Lower lobe of right lung (tissue), 2 donors: ENCODE measurements at regions not wholly inside any gene's neighbourhood (a gene's known extent, or its start where the extent isn't known, plus 50 kb on each side); places are given as distances from the start of the nearest gene placed in this dataset.

Experiments used
- ATAC-seq, 2 donors: fragments of 200-7000 bp; cut with Tn5 transposase; one replicate each; pipeline ENCODE4 v1.9.1; 2020 to 2022; ENCODE audit warnings: mild to moderate bottlenecking in 2 of 2, moderate library complexity in 2 of 2
- DNase-seq: peaks from one replicate; pipeline ENCODE4 v3.0.0-alpha.2; 2020
- H3K27ac ChIP-seq: fragments of 200-600 bp; one replicate; pipeline ENCODE4 v1.8.0; 2022
- H3K27me3 ChIP-seq: fragments of 200-600 bp; one replicate; pipeline ENCODE4 v1.8.0; 2022; ENCODE audit warnings: low read depth
- H3K36me3 ChIP-seq: fragments of 200-600 bp; one replicate; pipeline ENCODE4 v1.8.0; 2022; ENCODE audit warnings: mild to moderate bottlenecking
- H3K4me1 ChIP-seq: fragments of 200-600 bp; one replicate; pipeline ENCODE4 v1.8.0; 2022
- H3K4me3 ChIP-seq: fragments of 200-600 bp; one replicate; pipeline ENCODE4 v1.8.0; 2022; ENCODE audit warnings: mild to moderate bottlenecking
- H3K9me3 ChIP-seq: fragments of 200-600 bp; one replicate; pipeline ENCODE4 v1.8.0; 2022
- intact Hi-C: fragments of 100-400 bp; cut with DNase I; formaldehyde crosslinking; loops from one replicate; pipeline ENCODE4 v1.11.0; 2022
- TF ChIP-seq, protein P1 (sequence below): fragments of 200-600 bp; IDR thresholded peaks from one replicate; pipeline ENCODE4 v1.8.0; 2022; ENCODE audit warnings: antibody characterized with exemption, mild to moderate bottlenecking
- donor health status: DM: no; HTN: yes; CAD: no; lungs with severe emphysema.

DNA sequence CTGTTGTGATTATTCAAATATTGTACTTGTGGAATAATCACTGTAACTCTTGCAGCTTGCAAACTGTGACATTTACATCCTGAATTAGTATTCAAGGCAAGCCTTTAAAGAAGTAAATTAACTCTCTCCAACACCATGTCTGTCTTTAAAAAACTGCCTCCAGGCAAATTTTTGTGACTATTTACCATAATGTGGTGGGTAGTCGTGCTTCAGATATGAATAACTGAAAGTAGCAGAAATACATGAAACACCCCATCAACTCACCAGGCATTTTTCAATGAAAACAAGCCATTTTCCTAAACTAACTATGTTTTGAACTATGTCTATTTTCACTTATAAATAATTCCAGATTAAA lies 217.4 kb upstream of the PSMD7 start:
- ATAC-seq (no peak), DNase-seq (no peak)
- Histone ChIP-seq H3K9me3 (peaks cover 4% of the 10 kb centered on the region), H3K27me3 (no peaks in the 10 kb centered on the region), H3K4me1 (no peaks in the 10 kb centered on the region), H3K4me3 (no peak overlapping the region), H3K27ac (no peak overlapping the region), H3K36me3 (no peaks in the 10 kb centered on the region)
- intact Hi-C loops, result no loop called here
- TF ChIP-seq, protein P1, sequence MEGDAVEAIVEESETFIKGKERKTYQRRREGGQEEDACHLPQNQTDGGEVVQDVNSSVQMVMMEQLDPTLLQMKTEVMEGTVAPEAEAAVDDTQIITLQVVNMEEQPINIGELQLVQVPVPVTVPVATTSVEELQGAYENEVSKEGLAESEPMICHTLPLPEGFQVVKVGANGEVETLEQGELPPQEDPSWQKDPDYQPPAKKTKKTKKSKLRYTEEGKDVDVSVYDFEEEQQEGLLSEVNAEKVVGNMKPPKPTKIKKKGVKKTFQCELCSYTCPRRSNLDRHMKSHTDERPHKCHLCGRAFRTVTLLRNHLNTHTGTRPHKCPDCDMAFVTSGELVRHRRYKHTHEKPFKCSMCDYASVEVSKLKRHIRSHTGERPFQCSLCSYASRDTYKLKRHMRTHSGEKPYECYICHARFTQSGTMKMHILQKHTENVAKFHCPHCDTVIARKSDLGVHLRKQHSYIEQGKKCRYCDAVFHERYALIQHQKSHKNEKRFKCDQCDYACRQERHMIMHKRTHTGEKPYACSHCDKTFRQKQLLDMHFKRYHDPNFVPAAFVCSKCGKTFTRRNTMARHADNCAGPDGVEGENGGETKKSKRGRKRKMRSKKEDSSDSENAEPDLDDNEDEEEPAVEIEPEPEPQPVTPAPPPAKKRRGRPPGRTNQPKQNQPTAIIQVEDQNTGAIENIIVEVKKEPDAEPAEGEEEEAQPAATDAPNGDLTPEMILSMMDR, result no peak

DNA sequence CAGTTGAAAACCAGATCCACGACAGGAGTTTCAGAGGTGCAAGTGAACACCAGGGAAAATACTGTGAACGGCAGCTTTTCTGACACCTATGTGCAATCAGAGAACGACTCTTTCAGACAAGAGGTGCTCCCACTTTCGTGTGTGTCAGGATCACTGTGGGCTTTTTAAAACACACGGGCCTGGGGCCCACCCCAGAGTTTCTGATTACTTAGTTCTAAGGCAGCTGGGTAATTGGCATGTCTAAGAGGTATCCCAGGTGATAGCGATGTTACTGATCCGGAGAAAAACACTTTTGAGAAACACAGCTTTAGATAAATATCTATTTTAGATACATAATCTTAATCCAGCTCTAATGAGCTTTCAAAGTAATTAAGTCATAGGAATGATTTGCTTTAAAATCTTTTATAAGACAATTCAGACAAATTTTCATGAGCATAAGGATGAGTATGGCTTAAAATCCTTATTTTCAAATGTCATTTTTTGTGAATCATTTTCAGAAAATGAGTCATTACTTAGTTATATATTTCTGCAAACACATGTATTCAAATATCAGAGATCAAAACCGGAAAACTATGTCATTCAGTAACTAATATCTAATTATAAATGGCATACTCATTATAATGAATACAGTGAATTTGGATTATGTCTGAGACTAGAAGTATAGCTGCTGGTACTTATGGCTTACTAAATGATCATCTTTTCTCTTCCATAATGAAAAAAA lies 217.9 kb upstream of the PSMD7 start:
- H3K27me3 ChIP-seq, result no peaks in the 10 kb centered on the region
- DNase-seq (no peak), ATAC-seq (no peak)
- peaks cover 4% of the 10 kb centered on the region for H3K9me3 ChIP-seq
- H3K4me1 ChIP-seq, result no peaks in the 10 kb centered on the region
- H3K27ac ChIP-seq, result no peak overlapping the region
- H3K4me3 ChIP-seq, result no peak overlapping the region
- TF ChIP-seq, protein P1, result no peak
- H3K36me3 ChIP-seq, result no peaks in the 10 kb centered on the region
- intact Hi-C loops, result no loop called here

DNA sequence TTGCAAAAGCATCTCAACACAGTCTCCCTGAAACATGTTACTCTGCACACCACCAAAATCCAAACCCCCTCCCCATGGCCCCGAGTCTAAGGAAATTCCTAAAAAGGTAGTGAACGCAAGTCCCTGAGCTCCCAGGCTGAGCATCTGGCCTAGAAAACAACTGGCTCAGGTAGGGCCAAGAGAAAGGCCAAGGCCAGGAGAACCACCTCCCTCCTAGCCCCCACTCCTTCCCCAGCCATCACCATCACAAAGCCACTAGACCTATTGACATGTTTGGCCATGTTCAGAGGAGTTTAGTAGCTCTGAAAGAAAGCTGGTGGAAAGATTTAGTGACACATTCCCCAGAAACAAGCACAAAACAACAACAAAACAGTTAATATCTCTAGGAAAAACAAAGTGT lies 220.0 kb upstream of the PSMD7 start:
- H3K36me3 ChIP-seq, result no peaks in the 10 kb centered on the region
- ATAC-seq, result no peak
- TF ChIP-seq, protein P1, result no peak
- H3K9me3 ChIP-seq, result peaks cover 4% of the 10 kb centered on the region
- intact Hi-C loops, result no loop called here
- H3K4me3 ChIP-seq, result no peak overlapping the region
- no peak for DNase-seq
- no peaks in the 10 kb centered on the region for H3K4me1 ChIP-seq
- H3K27ac ChIP-seq, result no peak overlapping the region
- H3K27me3 ChIP-seq, result no peaks in the 10 kb centered on the region

DNA sequence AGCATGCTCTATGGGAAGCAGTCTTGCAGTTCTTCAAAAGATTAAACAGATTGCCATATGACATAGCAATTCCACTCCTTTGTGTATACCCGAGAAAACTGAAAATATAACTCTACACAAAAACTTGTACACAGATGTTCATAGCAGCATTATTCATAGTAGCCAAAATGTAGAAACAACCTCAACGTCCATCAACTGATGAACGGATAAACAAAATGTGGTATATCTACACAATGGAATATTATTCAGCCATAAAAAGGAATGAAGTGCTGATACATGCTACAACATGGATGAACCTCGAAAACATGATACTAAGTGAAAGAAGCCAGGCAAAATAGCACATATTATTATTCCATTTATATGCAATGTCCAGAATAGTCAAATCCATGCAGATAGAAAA lies 221.2 kb upstream of the PSMD7 start:
- Histone ChIP-seq H3K27me3 (no peaks in the 10 kb centered on the region), H3K36me3 (no peaks in the 10 kb centered on the region), H3K9me3 (peaks cover 4% of the 10 kb centered on the region), H3K4me1 (no peaks in the 10 kb centered on the region), H3K27ac (no peak overlapping the region), H3K4me3 (no peak overlapping the region)
- no peak for DNase-seq
- intact Hi-C loops, result no loop called here
- no peak for ATAC-seq
- TF ChIP-seq, protein P1, result no peak

DNA sequence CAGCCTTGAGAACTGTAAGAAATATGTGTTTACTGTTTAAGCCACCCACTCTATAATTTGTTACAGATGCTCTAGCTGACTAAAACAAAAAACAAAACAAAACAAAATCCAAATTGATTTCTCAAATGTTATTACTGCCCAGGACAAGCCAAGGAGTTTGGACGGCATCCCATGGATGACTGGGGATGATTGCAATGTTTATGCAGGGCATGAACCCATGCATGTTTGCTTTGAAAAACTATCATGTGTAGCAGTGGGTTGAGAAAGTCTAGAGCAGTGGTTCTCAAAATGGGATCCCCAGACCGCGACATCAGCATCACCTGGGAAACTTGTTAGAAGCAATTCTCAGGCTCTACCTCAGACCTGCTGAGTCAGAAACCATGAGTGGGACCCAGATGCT lies 223.2 kb upstream of the PSMD7 start:
- H3K4me3 ChIP-seq, result no peak overlapping the region
- no peaks in the 10 kb centered on the region for H3K27me3 ChIP-seq
- H3K4me1 ChIP-seq, result no peaks in the 10 kb centered on the region
- ATAC-seq (no peak), DNase-seq (no peak)
- no peak overlapping the region for H3K27ac ChIP-seq
- H3K36me3 ChIP-seq, result no peaks in the 10 kb centered on the region
- intact Hi-C loops, result no loop called here
- H3K9me3 ChIP-seq, result peaks cover 4% of the 10 kb centered on the region
- TF ChIP-seq, protein P1, result no peak
